CD4-positive, CD25-positive, alpha-beta regulatory T cell (primary cell): ENCODE measurements at regions not wholly inside any gene's neighbourhood (a gene's known extent, or its start where the extent isn't known, plus 50 kb on each side); places are given as distances from the start of the nearest gene placed in this dataset.
"Not testable (repeated sequence)": the region's sequence is repeated elsewhere in the genome, so short reads cannot be mapped to it uniquely, and the experiment has no call there.

Source experiments
- ATAC-seq, 2 donors: fragments of 150-1000 bp; cut with Tn5 transposase; one replicate each; pipeline ENCODE4 v1.10.0; 2021; ENCODE audit warnings: low read depth in 2 of 2, moderate number of reproducible peaks in 2 of 2, moderate library complexity in 1 of 2
- DNase-seq, 3 donors: peaks; one replicate each; pipeline versions ENCODE4 v3.0.0 to v3.0.0-alpha.2; 2012 to 2022; ENCODE audit warnings: mixed read lengths in 1 of 3
- H3K27ac ChIP-seq: one replicate; pipeline ENCODE4 v1.7.0; 2013; ENCODE audit warnings: mild to moderate bottlenecking, low read length; ENCODE audit not compliant: insufficient read depth, poor library complexity, severe bottlenecking
- H3K27me3 ChIP-seq: one replicate; pipeline ENCODE4 v1.7.0; 2013; ENCODE audit warnings: low read length; ENCODE audit not compliant: control insufficient read depth, insufficient read depth
- H3K36me3 ChIP-seq: one replicate; pipeline ENCODE4 v1.7.0; 2013; ENCODE audit warnings: mild to moderate bottlenecking, low read length, moderate library complexity; ENCODE audit not compliant: control insufficient read depth, insufficient read depth
- H3K4me1 ChIP-seq: 2 replicates; pipeline ENCODE4 v1.7.0; 2013; ENCODE audit warnings: mild to moderate bottlenecking, low read length; ENCODE audit not compliant: insufficient read depth, control insufficient read depth, poor library complexity, severe bottlenecking
- H3K4me3 ChIP-seq: one replicate; pipeline ENCODE4 v1.7.0; 2013; ENCODE audit warnings: low read depth, mild to moderate bottlenecking, low read length, moderate library complexity
- H3K9me3 ChIP-seq, 2 experiments: 1 replicate in 1 of 2; 2 replicates in 1 of 2; pipeline ENCODE4 v1.7.0; 2013; ENCODE audit warnings: low read length in 2 of 2, mild to moderate bottlenecking in 1 of 2, moderate library complexity in 1 of 2; ENCODE audit not compliant: control insufficient read depth in 2 of 2
- H3K27ac Mint-ChIP-seq, 3 donors: one replicate each; pipeline ENCODE4 v1.8.0; 2020 to 2022; ENCODE audit warnings: mild to moderate bottlenecking in 3 of 3, mixed read lengths in 3 of 3, moderate library complexity in 2 of 3
- H3K27me3 Mint-ChIP-seq: one replicate; pipeline ENCODE4 v1.8.0; 2022; ENCODE audit warnings: mild to moderate bottlenecking, mixed read lengths
- H3K36me3 Mint-ChIP-seq: one replicate; pipeline ENCODE4 v1.8.0; 2020; ENCODE audit warnings: mixed read lengths
- H3K4me1 Mint-ChIP-seq, 4 donors: one replicate each; pipeline ENCODE4 v1.8.0; 2020 to 2022; ENCODE audit warnings: mixed read lengths in 4 of 4, mild to moderate bottlenecking in 1 of 4
- H3K4me3 Mint-ChIP-seq, 4 donors: one replicate each; pipeline ENCODE4 v1.8.0; 2020 to 2022; ENCODE audit warnings: mild to moderate bottlenecking in 4 of 4, mixed read lengths in 4 of 4, moderate library complexity in 3 of 4
- H3K9me3 Mint-ChIP-seq, 7 donors: one replicate each; pipeline ENCODE4 v1.8.0; 2020 to 2022; ENCODE audit warnings: mixed read lengths in 7 of 7, mild to moderate bottlenecking in 3 of 7, moderate library complexity in 2 of 7

DNA sequence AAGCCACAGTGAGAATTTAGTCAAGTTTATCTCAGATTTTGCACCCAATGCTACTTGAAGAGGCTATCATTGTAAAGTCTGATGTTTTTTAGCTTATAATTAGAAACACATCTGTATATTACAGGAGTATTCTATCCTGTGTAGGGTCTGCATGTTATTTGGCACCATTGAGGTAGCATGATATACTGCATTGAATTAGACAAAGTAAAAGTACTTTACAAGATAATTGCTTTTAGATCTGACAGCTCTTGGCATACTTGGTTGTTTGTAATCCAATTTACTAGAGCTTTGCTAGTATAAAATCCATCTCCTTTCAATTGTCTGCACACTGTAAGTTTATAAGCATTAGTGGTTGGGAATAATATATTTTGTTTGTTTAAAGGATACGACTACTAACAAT, 714.3 kb downstream of the ANKRD7 start:
- ATAC-seq: no peak
- H3K27me3 ChIP-seq: no peaks in the 10 kb centered on the region

DNA sequence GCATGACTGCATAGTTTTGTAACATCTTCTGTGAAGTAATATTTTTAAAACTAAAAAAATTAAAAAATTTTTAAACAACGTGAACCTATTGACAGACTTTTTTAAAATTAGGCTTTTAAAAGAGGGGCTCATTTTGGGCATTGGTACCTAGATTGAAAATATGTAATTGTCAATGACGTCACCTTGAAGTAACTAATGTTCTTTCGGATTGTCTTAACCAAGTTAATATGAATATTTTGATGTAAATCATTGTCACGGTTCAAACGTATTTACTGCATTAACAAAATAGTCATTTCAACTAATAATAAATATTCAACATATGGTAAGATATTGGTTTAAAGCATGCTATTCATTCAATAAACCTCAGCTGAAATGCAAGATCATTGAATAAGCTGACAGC, 719.8 kb downstream of the ANKRD7 start:
- DNase-seq (no peak), ATAC-seq (no peak)
- Histone ChIP-seq H3K36me3 (no peaks in the 10 kb centered on the region), H3K27ac (no peak overlapping the region), H3K4me1 (no peaks in the 10 kb centered on the region), H3K27me3 (no peaks in the 10 kb centered on the region), H3K9me3 (peaks cover 0 to 4% of the 10 kb centered on the region in 2 experiments), H3K4me3 (no peak overlapping the region)
- no peak overlapping the region for H3K4me3 Mint-ChIP-seq
- H3K36me3 Mint-ChIP-seq: no peaks in the 10 kb centered on the region
- no peaks in the 10 kb centered on the region for H3K4me1 Mint-ChIP-seq
- H3K27ac Mint-ChIP-seq: no peak overlapping the region
- no peaks in the 10 kb centered on the region for H3K27me3 Mint-ChIP-seq
- H3K9me3 Mint-ChIP-seq: peaks cover 0 to 14% (median 5%) of the 10 kb centered on the region in 7 donors

More for the DNA sequence above, 714.3 kb downstream of the ANKRD7 start:
- no peak for DNase-seq
- Histone ChIP-seq H3K4me1 (no peaks in the 10 kb centered on the region), H3K27ac (no peak overlapping the region), H3K36me3 (no peaks in the 10 kb centered on the region), H3K4me3 (no peak overlapping the region), H3K9me3 (peaks cover 0 to 4% of the 10 kb centered on the region in 2 experiments)
- H3K27me3 Mint-ChIP-seq: no peaks in the 10 kb centered on the region
- no peaks in the 10 kb centered on the region for H3K4me1 Mint-ChIP-seq
- peaks cover 0 to 10% (median 3%) of the 10 kb centered on the region in 7 donors for H3K9me3 Mint-ChIP-seq
- no peak overlapping the region for H3K27ac Mint-ChIP-seq
- H3K4me3 Mint-ChIP-seq: no peak overlapping the region
- H3K36me3 Mint-ChIP-seq: no peaks in the 10 kb centered on the region

DNA sequence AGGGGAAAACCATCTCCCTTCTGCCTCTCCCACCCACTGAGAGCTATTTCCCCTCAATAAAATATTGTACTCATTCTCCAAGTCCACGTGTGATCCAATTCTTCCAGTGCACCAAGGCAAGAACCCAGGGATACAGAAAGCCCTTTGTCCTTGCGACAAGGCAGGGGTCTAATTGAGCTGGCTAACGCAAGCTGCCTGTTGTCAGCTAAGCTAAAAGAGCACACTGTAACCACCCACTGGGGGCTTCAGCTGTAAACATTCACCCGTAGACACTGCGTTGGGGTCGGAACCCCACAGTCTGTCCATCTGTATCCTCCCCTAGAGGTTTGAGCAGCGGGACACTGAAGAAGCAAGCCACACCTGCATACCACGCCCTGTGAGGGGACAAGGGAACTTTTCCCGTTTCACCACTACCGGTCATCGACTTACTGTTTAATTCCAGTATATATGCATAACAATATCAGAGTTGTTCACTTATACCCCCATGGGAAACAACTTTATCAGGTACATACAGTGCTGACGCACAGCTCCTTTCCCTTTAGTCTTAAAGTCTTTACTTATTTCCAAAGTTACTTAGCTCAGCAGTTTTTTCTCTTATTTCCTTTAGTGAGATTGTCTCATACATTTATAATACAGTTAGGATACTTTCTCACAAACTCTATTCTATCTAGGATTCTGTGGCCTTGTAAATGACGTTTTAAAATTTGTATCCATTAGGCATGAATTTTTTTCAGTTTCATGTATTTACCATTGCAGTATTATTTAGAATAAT, 721.6 kb downstream of the ANKRD7 start:
- no peak overlapping the region for H3K27ac Mint-ChIP-seq
- peaks cover 0 to 17% (median 2%) of the 10 kb centered on the region in 7 donors for H3K9me3 Mint-ChIP-seq
- no peak overlapping the region for H3K4me3 ChIP-seq
- no peaks in the 10 kb centered on the region for H3K4me1 Mint-ChIP-seq
- no peak overlapping the region for H3K4me3 Mint-ChIP-seq
- H3K27me3 ChIP-seq: no peaks in the 10 kb centered on the region
- DNase-seq (no peak), ATAC-seq (no peak)
- H3K4me1 ChIP-seq: no peaks in the 10 kb centered on the region
- no peak overlapping the region for H3K27ac ChIP-seq
- no peaks in the 10 kb centered on the region for H3K36me3 Mint-ChIP-seq
- peaks cover 0 to 4% of the 10 kb centered on the region in 2 experiments for H3K9me3 ChIP-seq
- no peaks in the 10 kb centered on the region for H3K36me3 ChIP-seq
- H3K27me3 Mint-ChIP-seq: no peaks in the 10 kb centered on the region

DNA sequence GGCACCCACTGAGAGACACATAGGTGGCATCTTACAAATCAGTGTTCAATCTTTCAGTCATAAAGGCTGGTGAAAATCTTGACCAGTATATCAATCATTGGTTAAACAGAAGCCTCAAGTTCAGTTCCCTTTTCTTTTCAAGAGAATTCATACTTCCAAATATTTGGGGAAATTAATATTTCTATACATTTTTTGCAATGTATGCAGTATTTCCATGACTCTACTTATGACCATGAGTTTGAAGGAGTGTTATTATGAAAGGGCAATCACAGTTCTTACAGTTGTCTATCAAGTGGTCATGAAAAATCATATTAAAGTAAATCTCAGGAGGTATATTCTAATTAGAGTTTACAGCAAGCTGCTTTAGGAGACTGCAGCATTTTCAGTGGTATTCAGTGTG, 724.0 kb downstream of the ANKRD7 start:
- Mint-ChIP-seq H3K9me3 (peaks cover 0 to 19% (median 3%) of the 10 kb centered on the region in 7 donors), H3K4me1 (no peaks in the 10 kb centered on the region), H3K4me3 (no peak overlapping the region), H3K27me3 (no peaks in the 10 kb centered on the region), H3K36me3 (no peaks in the 10 kb centered on the region), H3K27ac (no peak overlapping the region)
- Histone ChIP-seq H3K4me3 (no peak overlapping the region), H3K27me3 (no peaks in the 10 kb centered on the region), H3K9me3 (no peaks in the 10 kb centered on the region), H3K4me1 (no peaks in the 10 kb centered on the region), H3K36me3 (no peaks in the 10 kb centered on the region), H3K27ac (no peak overlapping the region)
- no peak for ATAC-seq
- DNase-seq: no peak

DNA sequence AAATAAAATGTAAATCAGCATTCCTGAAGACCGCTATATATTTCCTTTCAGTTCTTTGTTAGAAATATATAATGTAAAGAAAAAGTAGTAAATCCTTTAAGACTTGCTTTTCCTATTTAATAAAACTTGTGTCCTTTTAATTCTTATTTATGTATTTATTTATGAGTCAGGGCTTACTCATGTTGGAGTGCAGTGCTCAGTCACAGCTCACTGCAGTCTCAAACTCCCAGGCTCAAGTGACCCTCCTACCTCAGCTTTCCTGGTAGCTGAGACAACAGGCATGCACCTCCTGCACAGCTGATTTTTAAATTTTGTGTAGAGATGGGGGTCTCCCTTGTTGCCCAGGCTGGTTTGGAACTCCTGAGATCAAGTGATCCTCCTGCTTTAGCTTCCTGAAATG, 724.5 kb downstream of the ANKRD7 start:
- Mint-ChIP-seq H3K27me3 (no peaks in the 10 kb centered on the region), H3K9me3 (peaks cover 0 to 19% (median 3%) of the 10 kb centered on the region in 7 donors), H3K36me3 (no peaks in the 10 kb centered on the region), H3K4me3 (no peak overlapping the region), H3K4me1 (no peaks in the 10 kb centered on the region), H3K27ac (no peak overlapping the region)
- Histone ChIP-seq H3K4me1 (no peaks in the 10 kb centered on the region), H3K9me3 (no peaks in the 10 kb centered on the region), H3K4me3 (no peak overlapping the region), H3K27me3 (no peaks in the 10 kb centered on the region), H3K36me3 (no peaks in the 10 kb centered on the region), H3K27ac (no peak overlapping the region)
- ATAC-seq (no peak), DNase-seq (no peak)

DNA sequence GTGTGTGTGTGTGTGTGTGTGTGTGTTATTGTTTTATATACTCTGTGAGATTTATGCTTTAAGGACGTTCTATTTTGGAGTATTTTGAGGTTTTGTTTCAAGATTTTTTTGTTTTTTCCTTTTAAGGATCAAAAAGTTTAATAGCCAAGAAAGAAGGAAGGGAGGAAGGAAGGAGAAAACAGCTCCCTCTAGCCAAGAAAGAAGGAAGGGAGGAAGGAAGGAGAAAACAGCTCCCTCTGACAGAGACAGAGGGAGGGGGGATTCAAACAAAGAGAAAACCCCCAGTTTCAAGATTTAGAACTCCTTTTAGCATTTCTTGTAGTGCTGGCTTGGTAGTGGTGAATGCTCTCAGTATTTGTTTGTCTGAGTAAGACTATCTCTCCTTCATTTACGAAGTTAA, 731.8 kb downstream of the ANKRD7 start:
- H3K9me3 Mint-ChIP-seq: peaks cover 0 to 25% (median 8%) of the 10 kb centered on the region in 7 donors
- not testable (repeated sequence) for H3K27ac ChIP-seq, H3K4me1 Mint-ChIP-seq, H3K36me3 Mint-ChIP-seq, H3K4me1 ChIP-seq, H3K36me3 ChIP-seq, H3K27ac Mint-ChIP-seq, H3K27me3 ChIP-seq, H3K27me3 Mint-ChIP-seq, DNase-seq, H3K4me3 Mint-ChIP-seq, ATAC-seq, H3K4me3 ChIP-seq
- H3K9me3 ChIP-seq: peaks cover 0 to 17% of the 10 kb centered on the region in 2 experiments

DNA sequence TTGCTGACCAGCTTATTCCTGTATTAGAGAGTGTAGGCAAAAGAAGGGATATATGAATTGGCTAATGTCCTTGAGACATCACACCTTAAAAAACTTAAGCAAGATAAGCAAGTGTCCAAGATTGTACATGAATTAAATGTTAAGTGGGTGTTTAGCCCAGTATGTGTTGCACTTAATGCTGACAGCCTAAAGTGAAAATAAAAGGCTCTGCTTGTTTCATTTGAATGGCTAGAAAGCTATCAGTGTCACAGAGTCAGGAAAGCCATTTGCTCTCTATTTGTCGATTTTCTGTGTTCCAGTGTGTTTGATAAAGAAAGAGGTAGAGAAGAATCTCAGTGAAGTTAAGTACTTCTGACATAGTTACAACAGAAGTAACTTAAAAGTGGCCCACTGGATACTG, 744.9 kb downstream of the ANKRD7 start:
- no peak for DNase-seq
- ATAC-seq: no peak
- Histone ChIP-seq H3K36me3 (no peaks in the 10 kb centered on the region), H3K4me1 (no peaks in the 10 kb centered on the region), H3K27me3 (no peaks in the 10 kb centered on the region), H3K4me3 (no peak overlapping the region), H3K27ac (no peak overlapping the region), H3K9me3 (peaks cover 0 to 2% of the 10 kb centered on the region in 2 experiments)
- no peaks in the 10 kb centered on the region for H3K36me3 Mint-ChIP-seq
- peaks cover 0 to 18% (median 3%) of the 10 kb centered on the region in 7 donors for H3K9me3 Mint-ChIP-seq
- no peaks in the 10 kb centered on the region for H3K27me3 Mint-ChIP-seq
- H3K4me3 Mint-ChIP-seq: no peak overlapping the region
- H3K27ac Mint-ChIP-seq: no peak overlapping the region
- no peaks in the 10 kb centered on the region for H3K4me1 Mint-ChIP-seq

DNA sequence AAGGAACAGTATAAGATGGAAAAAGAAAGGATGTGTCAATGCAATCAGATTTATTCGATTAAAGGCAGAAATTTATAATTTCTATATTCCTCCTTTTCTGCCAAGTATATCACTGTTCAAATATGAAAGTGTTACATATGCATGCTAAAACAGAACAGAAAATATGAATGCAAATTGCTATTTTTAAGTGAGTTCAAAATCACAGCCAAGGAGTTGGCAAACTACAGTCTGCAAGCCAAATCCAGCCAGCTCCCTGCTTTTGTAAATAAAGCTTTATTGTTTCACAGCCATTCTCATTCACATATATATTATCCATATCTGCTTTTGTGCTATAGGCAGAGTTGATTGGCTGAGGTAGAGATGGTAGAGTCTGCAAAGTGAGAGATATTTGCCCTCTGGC, 747.2 kb downstream of the ANKRD7 start:
- Histone ChIP-seq H3K27me3 (no peaks in the 10 kb centered on the region), H3K36me3 (no peaks in the 10 kb centered on the region), H3K4me1 (no peaks in the 10 kb centered on the region), H3K27ac (no peak overlapping the region), H3K4me3 (no peak overlapping the region), H3K9me3 (peaks cover 0 to 2% of the 10 kb centered on the region in 2 experiments)
- no peaks in the 10 kb centered on the region for H3K4me1 Mint-ChIP-seq
- no peak overlapping the region for H3K27ac Mint-ChIP-seq
- H3K4me3 Mint-ChIP-seq: no peak overlapping the region
- ATAC-seq: no peak
- peaks cover under 1 to 18% (median 5%) of the 10 kb centered on the region in 7 donors for H3K9me3 Mint-ChIP-seq
- DNase-seq: no peak
- no peaks in the 10 kb centered on the region for H3K36me3 Mint-ChIP-seq
- no peaks in the 10 kb centered on the region for H3K27me3 Mint-ChIP-seq
